A673 (cell line): ENCODE measurements at regions not wholly inside any gene's neighbourhood (a gene's known extent, or its start where the extent isn't known, plus 50 kb on each side); places are given as distances from the start of the nearest gene placed in this dataset.

Experiments used
- BruUV-seq: library from RNA; stranded (reverse); fragments of 400-500 nt; replicated peaks from 2 replicates; lab custom pipeline; 2021; lab: Mats Ljungman, UMichigan
- CTCF ChIA-PET: fragments of 300-600 bp; sonication (Branson Sonifier 250); formaldehyde crosslinking; loops from one replicate; lab custom pipeline; 2022; ENCODE audit warnings: antibody characterized with exemption; lab: Charles Lee
- POLR2A ChIA-PET: fragments of 300-600 bp; sonication (Branson Sonifier 250); formaldehyde crosslinking; loops from one replicate; lab custom pipeline; 2022; ENCODE audit warnings: antibody characterized with exemption; ENCODE audit not compliant: low non-redundant PET; lab: Charles Lee
- DNase-seq: peaks from one replicate; pipeline ENCODE4 v3.0.0-alpha.2; 2015; ENCODE audit warnings: low spot score
- H3K27ac ChIP-seq: fragments of 200-600 bp; sonication (generic); 2 replicates; pipeline ENCODE4 v1.5.1; 2016; ENCODE audit warnings: mixed run types, low read depth, mild to moderate bottlenecking, mixed read lengths, antibody characterized with exemption, low read length; ENCODE audit not compliant: poor library complexity, severe bottlenecking
- H3K27me3 ChIP-seq: fragments of 200-600 bp; sonication (generic); replicated peaks from 2 replicates; pipeline ENCODE4 v1.6.1; 2017; ENCODE audit warnings: mixed run types, low read depth, mild to moderate bottlenecking, mixed read lengths, antibody characterized with exemption, low read length; ENCODE audit not compliant: insufficient read depth, poor library complexity
- H3K36me3 ChIP-seq: fragments of 200-600 bp; sonication (generic); 2 replicates; pipeline ENCODE4 v1.6.1; 2016; ENCODE audit warnings: mixed run types, mild to moderate bottlenecking, mixed read lengths, antibody characterized with exemption, low read length; ENCODE audit not compliant: insufficient read depth, poor library complexity, severe bottlenecking
- H3K4me1 ChIP-seq: fragments of 200-600 bp; sonication (generic); 2 replicates; pipeline ENCODE4 v1.6.1; 2017; ENCODE audit warnings: mixed run types, mild to moderate bottlenecking, mixed read lengths, antibody characterized with exemption, low read length; ENCODE audit not compliant: insufficient read depth, poor library complexity, severe bottlenecking
- H3K4me3 ChIP-seq: fragments of 200-600 bp; sonication (generic); 2 replicates; pipeline ENCODE4 v1.5.1; 2016; ENCODE audit warnings: low read depth, mixed run types, mild to moderate bottlenecking, mixed read lengths, low read length; ENCODE audit not compliant: poor library complexity, severe bottlenecking
- H3K9me3 ChIP-seq: fragments of 200-600 bp; sonication (generic); 2 replicates; pipeline ENCODE4 v1.6.1; 2016; ENCODE audit warnings: mixed run types, low read depth, mild to moderate bottlenecking, mixed read lengths, antibody characterized with exemption, low read length; ENCODE audit not compliant: poor library complexity, severe bottlenecking
- CTCF ChIP-seq: fragments of 300-800, 200-600 bp; sonication (generic); conservative IDR thresholded peaks from 2 replicates; pipeline ENCODE4 v1.5.1; 2017; ENCODE audit warnings: low read depth, mild to moderate bottlenecking, antibody characterized with exemption, low read length, moderate library complexity, mixed read lengths
- EZH2 ChIP-seq: fragments of 200-600 bp; sonication (generic); IDR thresholded peaks from 2 replicates; pipeline ENCODE4 v1.6.1; 2017; ENCODE audit warnings: borderline replicate concordance, low read depth, mild to moderate bottlenecking, mixed read lengths, antibody characterized with exemption, low read length; ENCODE audit not compliant: poor library complexity, severe bottlenecking
- intact Hi-C: fragments of 100-400 bp; cut with micrococcal nuclease; formaldehyde crosslinking; loops from one replicate; pipeline ENCODE4 v1.10.0; 2022; ENCODE audit not compliant: unreplicated experiment

DNA sequence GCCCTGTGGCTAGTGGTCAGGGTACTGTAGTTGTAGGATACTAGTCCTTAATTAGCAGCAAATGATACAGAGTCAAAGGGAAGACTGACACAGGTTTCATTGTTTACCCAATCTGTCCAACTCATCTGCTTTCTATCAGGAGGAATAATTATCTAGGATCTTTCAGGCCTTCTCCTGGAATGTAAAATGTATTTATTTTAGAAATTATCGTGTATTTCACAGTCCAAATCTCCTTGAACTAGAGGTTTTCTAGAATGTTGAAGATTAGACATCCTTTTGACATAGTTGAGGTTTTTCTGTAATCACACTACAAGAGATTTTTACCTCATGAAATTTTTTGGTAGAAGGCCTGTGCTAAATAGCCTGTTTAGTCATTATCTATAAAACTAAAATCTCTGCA is 1694.8 kb upstream of the PCDH20 start:
- H3K27ac ChIP-seq: no peak overlapping the region
- no peak overlapping the region for H3K4me3 ChIP-seq
- no TSS peak for BruUV-seq
- H3K27me3 ChIP-seq: no peaks in the 10 kb centered on the region
- H3K4me1 ChIP-seq: no peaks in the 10 kb centered on the region
- no peaks in the 10 kb centered on the region for H3K36me3 ChIP-seq
- intact Hi-C loops: no loop called here
- POLR2A ChIA-PET: no interaction called here
- no peak for TF ChIP-seq CTCF
- no peak for TF ChIP-seq EZH2
- DNase-seq: no peak
- CTCF ChIA-PET: no interaction called here
- no peaks in the 10 kb centered on the region for H3K9me3 ChIP-seq

DNA sequence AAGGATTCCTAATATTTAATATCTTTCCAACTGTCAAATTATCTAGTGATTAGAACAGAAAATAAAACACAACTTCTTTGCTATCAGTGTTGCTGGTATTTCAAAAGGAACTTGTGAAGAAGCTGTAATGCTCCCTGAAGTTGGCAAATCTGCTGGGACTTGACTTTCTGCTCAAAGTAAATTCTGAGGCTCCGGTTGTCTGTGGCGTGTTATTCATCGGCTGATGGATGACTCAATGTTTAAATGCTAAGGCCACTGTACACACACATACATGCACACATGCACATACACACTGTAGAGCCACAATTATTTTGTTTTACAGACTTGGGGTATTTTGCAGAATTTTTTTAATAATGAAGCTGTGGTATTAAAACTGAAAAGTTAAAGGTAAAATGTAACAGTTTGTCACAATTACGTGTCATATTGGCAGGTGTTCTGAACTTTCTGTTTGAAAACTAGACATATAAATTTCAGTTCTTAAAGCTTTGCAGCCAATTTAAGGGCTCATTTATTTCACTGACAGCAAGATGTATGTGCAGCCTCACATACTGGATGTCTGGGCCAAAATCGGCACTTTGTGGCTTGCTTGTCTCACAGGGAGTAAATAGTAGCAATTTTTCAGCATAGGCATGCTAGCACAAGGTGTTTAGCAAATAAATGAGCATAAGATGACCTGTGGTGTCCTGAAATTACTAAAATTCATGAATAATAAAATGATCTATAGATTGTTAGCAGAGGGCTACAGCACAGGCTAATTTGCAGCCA is 1691.7 kb upstream of the PCDH20 start:
- Histone ChIP-seq H3K9me3 (no peaks in the 10 kb centered on the region), H3K4me1 (no peaks in the 10 kb centered on the region), H3K27me3 (no peaks in the 10 kb centered on the region), H3K4me3 (no peak overlapping the region), H3K36me3 (no peaks in the 10 kb centered on the region), H3K27ac (no peak overlapping the region)
- ChIA-PET POLR2A (no interaction called here), CTCF (no interaction called here)
- no peak for DNase-seq
- TF ChIP-seq EZH2 (no peak), CTCF (no peak)
- no TSS peak for BruUV-seq
- intact Hi-C loops: no loop called here

- no peak for TF ChIP-seq EZH2
- TF ChIP-seq CTCF: no peak
- Histone ChIP-seq H3K9me3 (no peaks in the 10 kb centered on the region), H3K4me1 (no peaks in the 10 kb centered on the region), H3K27ac (no peak overlapping the region), H3K36me3 (no peaks in the 10 kb centered on the region), H3K4me3 (no peak overlapping the region), H3K27me3 (no peaks in the 10 kb centered on the region)
- POLR2A ChIA-PET: no interaction called here
- no peak for DNase-seq
- no TSS peak for BruUV-seq
- CTCF ChIA-PET: no interaction called here
- intact Hi-C loops: no loop called here
These were observed 1679.1 kb upstream of the PCDH20 start for GRCh38 chr13:63094717-63095116.
